ENCODE measurements at regions not wholly inside any gene's neighbourhood (a gene's known extent, or its start where the extent isn't known, plus 50 kb on each side); places are given as distances from the start of the nearest gene placed in this dataset.

DNA sequence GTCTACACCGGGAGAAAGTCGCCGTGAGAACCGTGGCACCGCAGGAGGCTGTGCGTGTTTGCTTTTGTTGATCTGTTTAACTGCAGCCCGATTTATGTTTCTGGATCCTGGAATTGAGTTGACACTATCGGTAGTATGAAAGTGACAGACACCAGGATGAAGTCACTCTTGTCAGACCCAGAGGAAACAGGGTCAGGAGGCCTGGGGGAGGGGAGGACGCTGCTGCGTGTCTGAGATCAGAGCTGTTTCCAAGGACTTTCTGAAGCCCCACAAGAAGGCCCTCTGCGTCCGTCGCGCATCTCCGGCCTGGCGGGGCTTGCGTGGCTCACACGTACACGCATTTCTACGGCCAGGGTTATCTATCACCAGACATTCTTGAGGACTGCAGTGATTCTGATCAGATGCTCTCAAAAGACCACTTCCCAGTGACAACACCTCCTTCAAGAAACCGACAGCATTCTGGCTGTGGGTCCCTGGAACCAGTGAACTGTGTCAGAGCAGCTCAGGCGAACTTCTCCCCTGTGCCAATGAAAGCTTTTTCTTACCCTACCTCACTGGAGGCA, 263.4 kb downstream of the ADGRD1 start:
- H3K4me3 ChIP-seq (ENCODE audit: low read depth, low read length), result no peak overlapping the region
- DNase-seq (ENCODE audit: low read depth), result no peak
- TF ChIP-seq, protein P1, sequence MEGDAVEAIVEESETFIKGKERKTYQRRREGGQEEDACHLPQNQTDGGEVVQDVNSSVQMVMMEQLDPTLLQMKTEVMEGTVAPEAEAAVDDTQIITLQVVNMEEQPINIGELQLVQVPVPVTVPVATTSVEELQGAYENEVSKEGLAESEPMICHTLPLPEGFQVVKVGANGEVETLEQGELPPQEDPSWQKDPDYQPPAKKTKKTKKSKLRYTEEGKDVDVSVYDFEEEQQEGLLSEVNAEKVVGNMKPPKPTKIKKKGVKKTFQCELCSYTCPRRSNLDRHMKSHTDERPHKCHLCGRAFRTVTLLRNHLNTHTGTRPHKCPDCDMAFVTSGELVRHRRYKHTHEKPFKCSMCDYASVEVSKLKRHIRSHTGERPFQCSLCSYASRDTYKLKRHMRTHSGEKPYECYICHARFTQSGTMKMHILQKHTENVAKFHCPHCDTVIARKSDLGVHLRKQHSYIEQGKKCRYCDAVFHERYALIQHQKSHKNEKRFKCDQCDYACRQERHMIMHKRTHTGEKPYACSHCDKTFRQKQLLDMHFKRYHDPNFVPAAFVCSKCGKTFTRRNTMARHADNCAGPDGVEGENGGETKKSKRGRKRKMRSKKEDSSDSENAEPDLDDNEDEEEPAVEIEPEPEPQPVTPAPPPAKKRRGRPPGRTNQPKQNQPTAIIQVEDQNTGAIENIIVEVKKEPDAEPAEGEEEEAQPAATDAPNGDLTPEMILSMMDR (IDR thresholded peaks at IDR 0.05; ENCODE audit: low read depth, low read length), result no peak
- TF ChIP-seq MYC (IDR thresholded peaks at IDR 0.05; ENCODE audit: low read depth, low read length) (no peak), POLR2A (IDR thresholded peaks at IDR 0.05; ENCODE audit: extremely low read depth, insufficient read length) (no peak)
- TF ChIP-seq, protein P2, sequence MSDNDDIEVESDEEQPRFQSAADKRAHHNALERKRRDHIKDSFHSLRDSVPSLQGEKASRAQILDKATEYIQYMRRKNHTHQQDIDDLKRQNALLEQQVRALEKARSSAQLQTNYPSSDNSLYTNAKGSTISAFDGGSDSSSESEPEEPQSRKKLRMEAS (IDR thresholded peaks at IDR 0.05; ENCODE audit: low read depth, low read length), result no peak

DNA sequence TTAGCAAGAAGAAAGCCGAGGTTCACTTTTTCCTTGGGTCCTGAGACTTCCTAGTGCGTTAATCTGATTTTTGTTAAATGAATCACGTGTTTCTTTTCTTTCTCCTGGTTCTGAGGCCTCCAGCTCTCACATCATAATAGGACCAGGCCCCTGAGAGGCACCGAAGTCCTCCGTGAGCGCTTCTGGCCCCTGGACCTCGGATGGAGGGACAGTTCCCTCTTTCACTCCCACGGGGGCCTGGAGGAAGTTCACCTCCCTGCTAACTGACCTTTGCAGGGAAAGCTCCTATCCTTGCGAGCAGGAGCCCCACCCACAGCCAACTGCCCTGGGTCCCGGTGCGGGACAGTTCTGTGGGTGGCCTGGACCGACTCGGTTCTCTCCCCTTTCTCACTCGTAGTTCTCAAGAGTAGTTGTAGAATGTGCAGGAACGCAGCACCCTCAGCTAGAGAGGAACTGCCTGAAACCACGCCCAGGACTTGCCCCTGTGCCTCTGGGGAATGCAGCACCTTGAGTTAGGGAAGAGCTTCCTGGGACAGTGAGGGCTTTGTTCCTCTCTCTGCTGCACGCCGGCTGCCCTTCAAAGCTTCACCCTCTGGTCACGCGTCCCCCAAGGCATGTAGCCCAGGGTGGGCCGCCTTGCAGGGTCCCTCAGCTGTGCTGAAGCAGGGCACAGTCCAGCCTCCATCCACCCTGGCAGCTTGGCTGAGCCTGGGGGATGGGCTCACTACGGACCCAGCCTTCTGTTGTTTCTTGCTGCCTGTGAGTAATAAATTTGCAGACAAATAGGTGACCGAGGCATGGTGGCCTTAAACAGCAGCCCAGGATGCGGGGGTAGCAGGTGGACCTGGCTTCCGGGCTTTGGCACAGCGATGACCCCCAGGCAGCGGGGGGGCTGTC, 264.6 kb downstream of the ADGRD1 start:
- H3K4me3 ChIP-seq (ENCODE audit: low read depth, low read length), result peak overlapping the region; percentile 35
- DNase-seq (ENCODE audit: low read depth), result peak; percentile 88
- TF ChIP-seq MYC (IDR thresholded peaks at IDR 0.05; ENCODE audit: low read depth, low read length), result no peak
- TF ChIP-seq, protein P1 (IDR thresholded peaks at IDR 0.05; ENCODE audit: low read depth, low read length), result no peak
- TF ChIP-seq POLR2A (IDR thresholded peaks at IDR 0.05; ENCODE audit: extremely low read depth, insufficient read length), result no peak
- TF ChIP-seq, protein P2 (IDR thresholded peaks at IDR 0.05; ENCODE audit: low read depth, low read length), result no peak

DNA sequence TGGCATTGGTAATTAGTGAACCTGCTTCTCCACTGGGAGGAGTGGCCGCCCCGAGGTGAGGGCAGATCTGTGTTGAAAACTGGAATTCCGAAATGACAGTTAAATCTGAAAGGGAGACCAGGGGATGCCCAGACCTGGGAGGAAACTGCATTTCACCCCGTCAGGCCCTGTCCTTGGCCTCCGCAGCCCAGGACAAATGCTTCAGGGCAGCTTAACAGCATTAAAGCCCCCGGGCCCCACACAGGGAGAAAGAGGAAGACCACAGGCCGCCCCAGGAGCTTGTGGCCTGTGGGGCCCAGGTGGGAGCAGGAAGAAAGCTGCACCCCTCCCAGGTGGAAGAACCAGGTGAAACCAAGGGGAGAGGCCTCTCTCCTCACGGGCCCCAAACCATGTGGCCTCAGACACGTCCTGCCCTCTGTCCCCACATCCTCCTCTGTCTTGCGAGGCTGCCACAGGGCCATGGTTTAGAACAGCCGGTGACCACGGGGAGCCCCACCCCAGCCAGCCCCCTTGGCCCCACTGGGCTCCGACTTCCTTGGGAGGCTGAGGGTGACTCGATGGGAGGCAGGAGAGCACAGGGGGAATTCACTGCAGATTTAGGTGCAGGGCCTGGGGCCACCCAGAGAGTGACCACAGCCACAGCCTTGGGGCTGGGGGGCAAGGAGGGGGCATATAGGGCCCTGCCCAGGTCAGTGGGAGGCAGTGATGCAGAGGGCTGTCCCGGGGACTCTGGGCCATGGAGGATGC, 265.4 kb downstream of the ADGRD1 start:
- DNase-seq (ENCODE audit: low read depth), result peak; percentile 52

DNA sequence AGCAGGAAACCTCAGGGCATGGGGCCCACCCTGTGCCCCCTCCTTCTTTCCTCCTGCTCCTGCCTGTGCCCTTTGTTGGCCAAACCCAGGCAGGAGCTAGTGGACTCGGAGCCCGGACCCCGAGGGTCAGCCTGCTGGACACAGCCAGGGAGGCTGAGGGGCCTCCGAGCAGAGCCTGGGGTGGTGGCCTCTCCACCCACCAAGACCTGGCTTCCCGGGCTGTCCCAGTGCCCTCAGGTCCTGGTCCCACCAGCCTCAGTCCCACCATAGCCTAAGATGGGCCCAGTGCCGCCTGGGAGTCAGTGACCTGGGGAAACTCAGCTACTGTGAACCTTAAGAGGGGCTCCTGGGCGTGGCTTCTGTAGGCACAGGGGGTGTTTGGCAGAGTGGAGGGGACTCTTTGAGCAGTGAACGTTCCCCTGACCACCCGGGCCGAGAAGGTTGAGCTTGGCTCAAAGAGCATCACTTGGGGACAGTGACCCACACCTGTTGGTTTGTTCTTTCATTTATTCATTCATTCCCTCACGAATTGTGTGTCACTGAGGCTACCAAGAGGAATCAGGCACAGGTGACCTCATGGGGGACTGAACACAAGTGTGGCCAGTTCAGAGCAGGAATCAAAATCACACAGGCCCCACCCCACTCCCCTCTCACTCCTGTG, 266.1 kb downstream of the ADGRD1 start:
- TF ChIP-seq, protein P2 (IDR thresholded peaks at IDR 0.05; ENCODE audit: low read depth, low read length), result no peak
- TF ChIP-seq POLR2A (IDR thresholded peaks at IDR 0.05; ENCODE audit: extremely low read depth, insufficient read length), result no peak
- no peak for TF ChIP-seq MYC (IDR thresholded peaks at IDR 0.05; ENCODE audit: low read depth, low read length)
- TF ChIP-seq, protein P1 (IDR thresholded peaks at IDR 0.05; ENCODE audit: low read depth, low read length), result no peak
- DNase-seq (ENCODE audit: low read depth), result no peak
- no peak overlapping the region for H3K4me3 ChIP-seq (ENCODE audit: low read depth, low read length)

More for the DNA sequence above, 265.4 kb downstream of the ADGRD1 start:
- peak overlapping the region; percentile 35 for H3K4me3 ChIP-seq (ENCODE audit: low read depth, low read length)
- TF ChIP-seq, protein P1 (IDR thresholded peaks at IDR 0.05; ENCODE audit: low read depth, low read length), result no peak
- TF ChIP-seq MYC (IDR thresholded peaks at IDR 0.05; ENCODE audit: low read depth, low read length), result no peak
- no peak for TF ChIP-seq POLR2A (IDR thresholded peaks at IDR 0.05; ENCODE audit: extremely low read depth, insufficient read length)
- TF ChIP-seq, protein P2 (IDR thresholded peaks at IDR 0.05; ENCODE audit: low read depth, low read length), result no peak

DNA sequence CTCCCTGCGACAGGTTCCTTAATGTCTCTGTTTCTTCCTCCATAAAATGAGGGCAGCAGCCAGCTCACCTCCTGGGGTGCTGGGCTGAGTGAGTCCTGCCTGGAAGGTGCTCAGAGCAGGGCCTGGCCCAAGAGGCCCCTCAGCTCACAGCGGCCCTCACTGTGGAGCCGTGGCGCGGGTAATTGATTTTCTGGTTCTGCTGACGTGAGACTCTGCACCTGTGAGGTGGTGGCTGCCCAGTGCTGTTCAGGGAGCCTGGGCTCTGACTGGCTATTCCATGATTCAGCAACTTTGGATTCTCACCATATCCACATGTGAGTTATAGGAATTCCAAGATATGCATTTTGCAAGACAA, 266.6 kb downstream of the ADGRD1 start:
- no peak overlapping the region for H3K4me3 ChIP-seq (ENCODE audit: low read depth, low read length)
- TF ChIP-seq MYC (IDR thresholded peaks at IDR 0.05; ENCODE audit: low read depth, low read length) (no peak), POLR2A (IDR thresholded peaks at IDR 0.05; ENCODE audit: extremely low read depth, insufficient read length) (no peak)
- TF ChIP-seq, protein P1 (IDR thresholded peaks at IDR 0.05; ENCODE audit: low read depth, low read length), result no peak
- TF ChIP-seq, protein P2 (IDR thresholded peaks at IDR 0.05; ENCODE audit: low read depth, low read length), result no peak
- no peak for DNase-seq (ENCODE audit: low read depth)

Data from NB4 (cell line).